Fibroblast of lung (primary cell): ENCODE measurements at regions not wholly inside any gene's neighbourhood (a gene's known extent, or its start where the extent isn't known, plus 50 kb on each side); places are given as distances from the start of the nearest gene placed in this dataset.

ENCODE experiments used
- DNase-seq, 2 donors: peaks; one replicate each; pipeline versions ENCODE4 v3.0.0 to v3.0.0-alpha.2; 2010; ENCODE audit warnings: low read depth in 2 of 2
- H2AFZ ChIP-seq: 2 replicates; pipeline ENCODE4 v1.5.1; 2012; ENCODE audit warnings: low read length, control low read depth, inconsistent platforms
- H3K27ac ChIP-seq: 2 replicates; pipeline ENCODE4 v1.5.1; 2011; ENCODE audit warnings: low read length, control low read depth; ENCODE audit not compliant: insufficient read depth
- H3K27me3 ChIP-seq: 2 replicates; pipeline ENCODE4 v1.5.1; 2011; ENCODE audit warnings: mild to moderate bottlenecking, low read length; ENCODE audit not compliant: control insufficient read depth, insufficient read depth
- H3K36me3 ChIP-seq: 2 replicates; pipeline ENCODE4 v1.5.1; 2011; ENCODE audit warnings: low read length; ENCODE audit not compliant: control insufficient read depth, insufficient read depth
- H3K4me1 ChIP-seq: 2 replicates; pipeline ENCODE4 v1.5.1; 2011; ENCODE audit warnings: low read length; ENCODE audit not compliant: control insufficient read depth, insufficient read depth; ENCODE audit errors: extremely low read depth
- H3K4me2 ChIP-seq: 2 replicates; pipeline ENCODE4 v1.5.1; 2011; ENCODE audit warnings: low read length, control low read depth; ENCODE audit not compliant: insufficient read depth; ENCODE audit errors: extremely low read depth
- H3K4me3 ChIP-seq, 4 experiments: fragments of 200-600 bp in 1 of 4; sonication (generic) in 1 of 4; replicated peaks in 1 of 4; 2 replicates each; pipeline ENCODE4 v1.5.1; 2011 to 2016; ENCODE audit warnings: low read length in 4 of 4, low read depth in 3 of 4, mild to moderate bottlenecking in 3 of 4, control low read depth in 2 of 4, inconsistent platforms in 1 of 4, mixed read lengths in 1 of 4; ENCODE audit not compliant: insufficient read depth in 1 of 4; ENCODE audit errors: control extremely low read depth in 1 of 4
- H3K79me2 ChIP-seq: 2 replicates; pipeline ENCODE4 v1.5.1; 2012; ENCODE audit warnings: mild to moderate bottlenecking, low read length, inconsistent platforms; ENCODE audit not compliant: control insufficient read depth, insufficient read depth
- H3K9ac ChIP-seq: 2 replicates; pipeline ENCODE4 v1.5.1; 2011; ENCODE audit warnings: mild to moderate bottlenecking, low read length, control low read depth; ENCODE audit not compliant: insufficient read depth
- H3K9me3 ChIP-seq: 2 replicates; pipeline ENCODE4 v1.5.1; 2012; ENCODE audit warnings: low read depth, low read length; ENCODE audit not compliant: control insufficient read depth, insufficient read depth
- H4K20me1 ChIP-seq: 2 replicates; pipeline ENCODE4 v1.5.1; 2011; ENCODE audit warnings: low read length; ENCODE audit not compliant: control insufficient read depth, insufficient read depth; ENCODE audit errors: extremely low read depth
- EZH2 ChIP-seq: IDR thresholded peaks from 2 replicates; pipeline ENCODE4 v1.5.1; 2012; ENCODE audit warnings: low read length, control low read depth, mild to moderate bottlenecking; ENCODE audit errors: missing control alignments
- TF ChIP-seq, protein P1 (sequence below), 2 donors: IDR thresholded peaks in 1 of 2; conservative IDR thresholded peaks in 1 of 2; 1 replicate in 1 of 2; 2 replicates in 1 of 2; pipeline ENCODE4 v1.5.1; 2011 to 2012; ENCODE audit warnings: low read length in 2 of 2, control low read depth in 1 of 2, inconsistent platforms in 1 of 2, low read depth in 1 of 2, mild to moderate bottlenecking in 1 of 2

GRCh38 chr2:149271575-149271974 lies 58.8 kb upstream of the LYPD6 start:
- TF ChIP-seq, protein P1, sequence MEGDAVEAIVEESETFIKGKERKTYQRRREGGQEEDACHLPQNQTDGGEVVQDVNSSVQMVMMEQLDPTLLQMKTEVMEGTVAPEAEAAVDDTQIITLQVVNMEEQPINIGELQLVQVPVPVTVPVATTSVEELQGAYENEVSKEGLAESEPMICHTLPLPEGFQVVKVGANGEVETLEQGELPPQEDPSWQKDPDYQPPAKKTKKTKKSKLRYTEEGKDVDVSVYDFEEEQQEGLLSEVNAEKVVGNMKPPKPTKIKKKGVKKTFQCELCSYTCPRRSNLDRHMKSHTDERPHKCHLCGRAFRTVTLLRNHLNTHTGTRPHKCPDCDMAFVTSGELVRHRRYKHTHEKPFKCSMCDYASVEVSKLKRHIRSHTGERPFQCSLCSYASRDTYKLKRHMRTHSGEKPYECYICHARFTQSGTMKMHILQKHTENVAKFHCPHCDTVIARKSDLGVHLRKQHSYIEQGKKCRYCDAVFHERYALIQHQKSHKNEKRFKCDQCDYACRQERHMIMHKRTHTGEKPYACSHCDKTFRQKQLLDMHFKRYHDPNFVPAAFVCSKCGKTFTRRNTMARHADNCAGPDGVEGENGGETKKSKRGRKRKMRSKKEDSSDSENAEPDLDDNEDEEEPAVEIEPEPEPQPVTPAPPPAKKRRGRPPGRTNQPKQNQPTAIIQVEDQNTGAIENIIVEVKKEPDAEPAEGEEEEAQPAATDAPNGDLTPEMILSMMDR (conservative IDR thresholded peaks at IDR 0.05 in 1 of 2, IDR thresholded peaks at IDR 0.05 in 1 of 2; ENCODE audit: low read depth in 1 of 2, low read length in 2 of 2) = no peak
- H3K4me3 ChIP-seq = no peak overlapping the region

DNA sequence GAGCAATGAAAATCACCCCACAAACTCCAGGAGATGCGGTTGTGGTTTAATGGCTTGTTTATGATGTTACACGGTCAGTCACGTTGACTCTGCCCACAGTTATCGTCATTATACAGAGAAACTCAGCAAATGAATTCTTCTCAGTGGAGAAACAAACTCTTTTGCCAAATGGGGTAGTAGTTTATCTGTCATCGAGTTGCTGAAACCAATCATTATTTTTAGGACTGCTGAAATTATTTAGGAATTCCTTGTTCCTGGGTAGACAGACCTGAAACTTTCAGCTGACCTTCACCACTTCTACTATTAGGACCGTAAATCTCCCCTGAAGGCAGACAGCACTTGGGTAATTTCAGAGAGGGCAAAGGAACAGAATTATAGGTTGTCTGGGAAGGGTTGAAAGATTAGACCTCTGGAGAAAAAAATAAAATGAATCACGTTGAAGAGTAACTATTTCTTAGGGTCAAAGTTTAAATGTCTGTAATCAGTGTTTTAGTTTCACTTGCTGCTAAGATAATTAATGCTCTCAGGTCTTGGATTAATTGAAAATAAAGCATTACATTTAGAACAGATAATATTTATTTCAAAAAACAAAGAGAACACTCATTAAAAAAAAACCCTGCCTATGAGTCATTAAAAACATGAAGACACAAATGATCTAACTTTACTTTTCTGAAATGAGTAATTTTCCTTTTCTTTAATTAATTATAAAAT lies 52.1 kb upstream of the LYPD6 start:
- peak in 1 of 2 donors; percentile 8 for DNase-seq
- no peak overlapping the region for H3K27ac ChIP-seq

More at GRCh38 chr2:149271575-149271974, 58.8 kb upstream of the LYPD6 start:
- Histone ChIP-seq H4K20me1 (no peaks in the 10 kb centered on the region), H3K36me3 (no peaks in the 10 kb centered on the region), H3K27me3 (no peaks in the 10 kb centered on the region), H3K9ac (no peak overlapping the region), H3K9me3 (no peaks in the 10 kb centered on the region), H2AFZ (no peak overlapping the region), H3K27ac (no peak overlapping the region), H3K4me2 (no peak overlapping the region), H3K4me1 (no peaks in the 10 kb centered on the region), H3K79me2 (no peaks in the 10 kb centered on the region)
- DNase-seq = no peak

DNA sequence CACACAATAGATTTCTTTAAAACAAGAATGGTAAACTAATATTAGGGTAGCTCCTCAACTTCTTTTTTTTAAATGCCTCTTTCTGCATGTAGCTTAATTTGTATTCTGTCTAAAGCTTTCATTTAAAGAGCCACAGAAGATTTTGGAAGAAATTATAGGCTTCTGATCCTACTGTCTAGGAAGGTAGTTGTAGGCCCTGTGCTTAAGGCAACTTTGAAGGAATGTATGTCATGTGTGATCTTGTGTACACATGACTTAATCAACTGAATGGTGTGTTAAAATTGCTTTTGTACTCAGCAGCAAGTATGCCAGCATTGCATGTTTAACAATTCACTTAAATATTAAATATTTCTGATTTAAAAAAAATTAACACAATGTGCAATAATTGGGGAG lies 51.5 kb upstream of the LYPD6 start:
- Histone ChIP-seq H3K4me2 (no peak overlapping the region), H3K9me3 (no peaks in the 10 kb centered on the region), H3K27me3 (no peaks in the 10 kb centered on the region), H2AFZ (no peak overlapping the region), H3K4me3 (no peak overlapping the region), H3K9ac (no peak overlapping the region), H3K79me2 (no peaks in the 10 kb centered on the region), H3K4me1 (no peaks in the 10 kb centered on the region), H3K27ac (no peak overlapping the region), H3K36me3 (no peaks in the 10 kb centered on the region), H4K20me1 (no peaks in the 10 kb centered on the region)
- DNase-seq = no peak
- TF ChIP-seq EZH2 = no peak
- TF ChIP-seq, protein P1 (conservative IDR thresholded peaks at IDR 0.05 in 1 of 2, IDR thresholded peaks at IDR 0.05 in 1 of 2; ENCODE audit: low read depth in 1 of 2, low read length in 2 of 2) = no peak

More for the DNA sequence above, 52.1 kb upstream of the LYPD6 start:
- Histone ChIP-seq H2AFZ (no peak overlapping the region), H3K4me1 (no peaks in the 10 kb centered on the region), H3K4me3 (no peak overlapping the region), H3K36me3 (no peaks in the 10 kb centered on the region), H3K9me3 (no peaks in the 10 kb centered on the region), H4K20me1 (no peaks in the 10 kb centered on the region), H3K79me2 (no peaks in the 10 kb centered on the region), H3K9ac (no peak overlapping the region), H3K4me2 (no peak overlapping the region), H3K27me3 (no peaks in the 10 kb centered on the region)
- TF ChIP-seq, protein P1 (conservative IDR thresholded peaks at IDR 0.05 in 1 of 2, IDR thresholded peaks at IDR 0.05 in 1 of 2; ENCODE audit: low read depth in 1 of 2, low read length in 2 of 2) = no peak
- TF ChIP-seq EZH2 = no peak
